ENCODE measurements at regions not wholly inside any gene's neighbourhood (a gene's known extent, or its start where the extent isn't known, plus 50 kb on each side); places are given as distances from the start of the nearest gene placed in this dataset.

DNA sequence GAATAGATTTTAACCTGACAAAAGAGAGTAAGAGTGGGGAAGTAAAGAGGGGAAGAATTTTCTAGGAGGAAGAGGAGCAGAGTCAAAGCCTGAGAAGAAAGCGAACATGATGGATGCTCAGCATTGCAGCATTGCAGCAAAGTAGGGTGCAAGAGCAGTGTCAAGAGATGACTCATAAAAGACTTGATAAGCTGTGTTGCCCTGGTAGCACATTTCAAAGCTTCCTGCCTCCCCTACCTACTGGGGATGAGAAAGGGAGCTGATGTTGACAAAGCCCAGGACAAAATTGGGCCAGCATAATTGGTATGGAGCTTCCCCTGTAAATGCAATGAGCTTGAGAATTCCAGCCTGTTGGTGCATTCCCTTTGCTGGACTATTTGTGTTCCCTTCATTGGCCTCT is 121.6 kb upstream of the ST8SIA2 start:
- no peak for DNase-seq (ENCODE audit: extremely low spot score)
- ChIA-PET CTCF (no interaction called here), POLR2A (no interaction called here)
- TF ChIP-seq CTCF (IDR thresholded peaks at IDR 0.05; ENCODE audit: control extremely low read depth, extremely low read depth, low read depth, missing control alignments): no peak

GRCh38 chr15:92273286-92273685 is 120.4 kb upstream of the ST8SIA2 start:
- CTCF ChIA-PET: no interaction called here
- POLR2A ChIA-PET: no interaction called here
- TF ChIP-seq CTCF (IDR thresholded peaks at IDR 0.05; ENCODE audit: control extremely low read depth, extremely low read depth, low read depth, missing control alignments): no peak
- no peak for DNase-seq (ENCODE audit: extremely low spot score)

- TF ChIP-seq CTCF (IDR thresholded peaks at IDR 0.05; ENCODE audit: control extremely low read depth, extremely low read depth, low read depth, missing control alignments): no peak
- CTCF ChIA-PET: no interaction called here
- DNase-seq (ENCODE audit: extremely low spot score): no peak
- POLR2A ChIA-PET: no interaction called here
Observed at GRCh38 chr15:92273723-92274122, 120.0 kb upstream of the ST8SIA2 start.

- ChIA-PET POLR2A (no interaction called here), CTCF (no interaction called here)
- peak; percentile 12 for TF ChIP-seq CTCF (IDR thresholded peaks at IDR 0.05; ENCODE audit: control extremely low read depth, extremely low read depth, low read depth, missing control alignments)
- peak; percentile 18 for DNase-seq (ENCODE audit: extremely low spot score)
Observed at GRCh38 chr15:92277776-92278175, 115.9 kb upstream of the ST8SIA2 start.

DNA sequence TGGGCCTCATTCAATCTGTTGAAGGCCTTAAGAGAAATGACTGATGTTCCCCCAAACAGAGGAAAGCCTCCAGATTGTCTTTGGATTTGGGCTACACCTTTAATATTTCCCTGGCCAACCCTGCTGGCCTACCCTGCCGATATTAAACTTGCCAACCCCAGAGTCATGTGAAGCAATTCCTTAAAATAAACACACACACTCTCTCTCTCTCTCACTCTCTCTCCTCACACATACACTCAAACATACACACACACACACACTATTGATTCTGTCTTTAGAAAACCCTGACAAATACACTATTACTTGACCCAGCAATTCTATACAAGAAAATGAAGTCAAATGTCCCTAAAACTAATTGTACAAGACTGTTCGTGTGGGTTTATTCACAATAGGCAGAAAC is 109.9 kb upstream of the ST8SIA2 start:
- POLR2A ChIA-PET: no interaction called here
- no peak for TF ChIP-seq CTCF (IDR thresholded peaks at IDR 0.05; ENCODE audit: control extremely low read depth, extremely low read depth, low read depth, missing control alignments)
- CTCF ChIA-PET: no interaction called here
- no peak for DNase-seq (ENCODE audit: extremely low spot score)

GRCh38 chr15:92288755-92289154 is 104.9 kb upstream of the ST8SIA2 start:
- ChIA-PET CTCF (no interaction called here), POLR2A (no interaction called here)
- peak; percentile 33 for DNase-seq (ENCODE audit: extremely low spot score)
- no peak for TF ChIP-seq CTCF (IDR thresholded peaks at IDR 0.05; ENCODE audit: control extremely low read depth, extremely low read depth, low read depth, missing control alignments)

- ChIA-PET POLR2A (no interaction called here), CTCF (no interaction called here)
- no peak for TF ChIP-seq CTCF (IDR thresholded peaks at IDR 0.05; ENCODE audit: control extremely low read depth, extremely low read depth, low read depth, missing control alignments)
- DNase-seq (ENCODE audit: extremely low spot score): no peak
Observed at GRCh38 chr15:92289733-92290132, 103.9 kb upstream of the ST8SIA2 start.
